ENCODE measurements at regions not wholly inside any gene's neighbourhood (a gene's known extent, or its start where the extent isn't known, plus 50 kb on each side); places are given as distances from the start of the nearest gene placed in this dataset.

- TF ChIP-seq CTCF (conservative IDR thresholded peaks at IDR 0.05; ENCODE audit: low read length): no peak
- no peak for TF ChIP-seq EZH2phosphoT487 (IDR thresholded peaks at IDR 0.05; ENCODE audit: borderline replicate concordance)
Measured at GRCh38 chr18:30683836-30684235, 358.7 kb downstream of the DSC3 start.
